ENCODE measurements at regions not wholly inside any gene's neighbourhood (a gene's known extent, or its start where the extent isn't known, plus 50 kb on each side); places are given as distances from the start of the nearest gene placed in this dataset.

DNA sequence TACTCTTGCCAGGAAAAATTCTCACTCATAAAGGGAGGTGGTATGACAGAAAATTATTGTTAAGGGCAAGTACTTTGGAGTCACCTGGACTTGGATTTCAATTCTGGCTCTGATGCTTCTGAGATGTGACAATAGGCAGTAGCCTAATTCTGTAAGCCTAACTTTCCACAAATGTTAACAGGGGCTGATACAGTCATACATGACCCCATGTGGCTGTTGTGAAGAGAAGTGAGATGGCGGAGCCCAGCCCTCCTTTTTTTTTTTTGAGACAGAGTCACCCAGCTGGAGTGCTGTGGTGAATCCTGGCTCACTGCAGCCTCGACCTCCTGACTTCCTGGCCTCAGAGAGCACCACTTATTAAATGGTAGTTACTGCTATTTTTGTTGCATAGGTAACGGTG, 54.4 kb upstream of the IRF2 start:
- no peak for DNase-seq (ENCODE audit: low read depth in 2 of 2)

- no peak for DNase-seq (ENCODE audit: low read depth in 2 of 2)
Observed at GRCh38 chr4:184528051-184528450, 53.7 kb upstream of the IRF2 start.

- DNase-seq (ENCODE audit: low read depth in 2 of 2): no peak
Observed at GRCh38 chr4:184526228-184526627, 51.9 kb upstream of the IRF2 start.

Data from fibroblast of skin of left biceps (primary cell).